Astrocyte (in vitro differentiated cells and primary cell): ENCODE measurements at regions not wholly inside any gene's neighbourhood (a gene's known extent, or its start where the extent isn't known, plus 50 kb on each side); places are given as distances from the start of the nearest gene placed in this dataset.

Experiments used
- DNase-seq: peaks from one replicate; pipeline ENCODE4 v3.0.0-alpha.2; 2010; ENCODE audit warnings: low read depth
- FAIRE-seq: peaks from 2 replicates; lab custom pipeline; 2011; peaks lifted over from hg19 to GRCh38; lab: Jason Lieb, UNC
- H2AFZ ChIP-seq: 2 replicates; pipeline ENCODE4 v1.6.0; 2012; ENCODE audit warnings: low read depth, low read length, inconsistent platforms
- H3K27ac ChIP-seq: 2 replicates; pipeline ENCODE4 v1.5.1; 2011; ENCODE audit warnings: low read depth, low read length, inconsistent platforms
- H3K27me3 ChIP-seq: 2 replicates; pipeline ENCODE4 v1.6.0; 2011; ENCODE audit warnings: low read length, inconsistent platforms; ENCODE audit not compliant: insufficient read depth
- H3K36me3 ChIP-seq: 2 replicates; pipeline ENCODE4 v1.5.1; 2011; ENCODE audit warnings: low read length, inconsistent platforms; ENCODE audit not compliant: insufficient read depth
- H3K4me1 ChIP-seq: 2 replicates; pipeline ENCODE4 v1.5.1; 2011; ENCODE audit warnings: low read length, inconsistent platforms; ENCODE audit not compliant: insufficient read depth
- H3K4me2 ChIP-seq: 2 replicates; pipeline ENCODE4 v1.6.0; 2012; ENCODE audit warnings: low read length, inconsistent platforms
- H3K4me3 ChIP-seq: 2 replicates; pipeline ENCODE4 v1.5.1; 2011; ENCODE audit warnings: low read depth, mild to moderate bottlenecking, low read length, inconsistent platforms; ENCODE audit not compliant: insufficient read depth
- H3K79me2 ChIP-seq: 2 replicates; pipeline ENCODE4 v1.6.0; 2012; ENCODE audit warnings: mild to moderate bottlenecking, low read length, inconsistent platforms; ENCODE audit not compliant: insufficient read depth
- H3K9ac ChIP-seq: 2 replicates; pipeline ENCODE4 v1.6.0; 2012; ENCODE audit warnings: mild to moderate bottlenecking, low read length, inconsistent platforms
- H3K9me3 ChIP-seq: 2 replicates; pipeline ENCODE4 v1.5.1; 2012; ENCODE audit warnings: low read depth, mild to moderate bottlenecking, low read length, inconsistent platforms; ENCODE audit not compliant: insufficient read depth
- H4K20me1 ChIP-seq: 2 replicates; pipeline ENCODE4 v1.6.0; 2012; ENCODE audit warnings: low read length, inconsistent platforms; ENCODE audit not compliant: insufficient read depth
- H3K27ac Mint-ChIP-seq: one replicate; pipeline ENCODE4 v1.8.0; 2021; ENCODE audit warnings: mild to moderate bottlenecking, mixed read lengths; ENCODE audit not compliant: unreplicated experiment
- H3K27me3 Mint-ChIP-seq: one replicate; pipeline ENCODE4 v1.8.0; 2021; ENCODE audit warnings: low read depth, mixed read lengths; ENCODE audit not compliant: unreplicated experiment
- H3K36me3 Mint-ChIP-seq: one replicate; pipeline ENCODE4 v1.8.0; 2021; ENCODE audit warnings: low read depth, mixed read lengths; ENCODE audit not compliant: unreplicated experiment
- H3K4me1 Mint-ChIP-seq: one replicate; pipeline ENCODE4 v1.8.0; 2021; ENCODE audit warnings: low read depth, mixed read lengths; ENCODE audit not compliant: unreplicated experiment
- H3K4me3 Mint-ChIP-seq: one replicate; pipeline ENCODE4 v1.8.0; 2021; ENCODE audit warnings: mild to moderate bottlenecking, moderate library complexity, mixed read lengths; ENCODE audit not compliant: unreplicated experiment
- H3K9me3 Mint-ChIP-seq: one replicate; pipeline ENCODE4 v1.8.0; 2021; ENCODE audit warnings: mild to moderate bottlenecking, mixed read lengths; ENCODE audit not compliant: unreplicated experiment
- CTCF ChIP-seq: IDR thresholded peaks from 2 replicates; pipeline ENCODE4 v1.5.1; 2011; ENCODE audit warnings: low read depth, mild to moderate bottlenecking, inconsistent platforms, low read length, moderate library complexity; ENCODE audit not compliant: insufficient read depth
- EZH2 ChIP-seq: IDR thresholded peaks from 2 replicates; pipeline ENCODE4 v1.6.1; 2012; ENCODE audit warnings: mild to moderate bottlenecking, low read length, inconsistent platforms; ENCODE audit not compliant: insufficient read depth

- TF ChIP-seq CTCF (no peak), EZH2 (no peak)
- Histone ChIP-seq H2AFZ (no peak overlapping the region), H3K36me3 (no peaks in the 10 kb centered on the region), H3K27me3 (no peaks in the 10 kb centered on the region), H3K4me3 (no peak overlapping the region), H3K9ac (no peak overlapping the region), H3K79me2 (no peaks in the 10 kb centered on the region), H3K4me1 (no peaks in the 10 kb centered on the region), H4K20me1 (no peaks in the 10 kb centered on the region), H3K9me3 (no peaks in the 10 kb centered on the region), H3K27ac (no peak overlapping the region), H3K4me2 (no peak overlapping the region)
- H3K27me3 Mint-ChIP-seq, result no peaks in the 10 kb centered on the region
- no peaks in the 10 kb centered on the region for H3K4me1 Mint-ChIP-seq
- DNase-seq (no peak), FAIRE-seq (no peak)
- no peak overlapping the region for H3K27ac Mint-ChIP-seq
- no peaks in the 10 kb centered on the region for H3K36me3 Mint-ChIP-seq
- H3K4me3 Mint-ChIP-seq, result no peak overlapping the region
- H3K9me3 Mint-ChIP-seq, result no peaks in the 10 kb centered on the region
These were observed 709.2 kb downstream of the PLA2G4A start for GRCh38 chr1:187537936-187538335.

GRCh38 chr1:187549540-187549939 is 720.8 kb downstream of the PLA2G4A start:
- H3K9me3 ChIP-seq, result no peaks in the 10 kb centered on the region
- H3K4me2 ChIP-seq, result no peak overlapping the region
- FAIRE-seq, result no peak
- H3K4me1 ChIP-seq, result no peaks in the 10 kb centered on the region
- DNase-seq, result no peak
- H3K36me3 Mint-ChIP-seq, result no peaks in the 10 kb centered on the region
- no peaks in the 10 kb centered on the region for H3K79me2 ChIP-seq
- no peak overlapping the region for H3K9ac ChIP-seq
- H3K4me3 ChIP-seq, result no peak overlapping the region
- H3K27me3 ChIP-seq, result no peaks in the 10 kb centered on the region
- TF ChIP-seq EZH2, result no peak
- no peak for TF ChIP-seq CTCF
- no peaks in the 10 kb centered on the region for H3K27me3 Mint-ChIP-seq
- no peaks in the 10 kb centered on the region for H3K36me3 ChIP-seq
- H3K9me3 Mint-ChIP-seq, result no peaks in the 10 kb centered on the region
- no peak overlapping the region for H3K4me3 Mint-ChIP-seq
- no peak overlapping the region for H3K27ac ChIP-seq
- H3K4me1 Mint-ChIP-seq, result no peaks in the 10 kb centered on the region
- no peaks in the 10 kb centered on the region for H4K20me1 ChIP-seq
- no peak overlapping the region for H2AFZ ChIP-seq
- H3K27ac Mint-ChIP-seq, result no peak overlapping the region

GRCh38 chr1:187551061-187551460 is 722.3 kb downstream of the PLA2G4A start:
- DNase-seq (no peak), FAIRE-seq (no peak)
- Mint-ChIP-seq H3K9me3 (no peaks in the 10 kb centered on the region), H3K4me1 (no peaks in the 10 kb centered on the region), H3K27me3 (no peaks in the 10 kb centered on the region), H3K36me3 (no peaks in the 10 kb centered on the region), H3K27ac (no peak overlapping the region), H3K4me3 (no peak overlapping the region)
- Histone ChIP-seq H3K4me1 (no peaks in the 10 kb centered on the region), H3K4me3 (no peak overlapping the region), H3K36me3 (no peaks in the 10 kb centered on the region), H3K4me2 (no peak overlapping the region), H3K9ac (no peak overlapping the region), H3K79me2 (no peaks in the 10 kb centered on the region), H3K27ac (no peak overlapping the region), H4K20me1 (no peaks in the 10 kb centered on the region), H2AFZ (no peak overlapping the region), H3K27me3 (no peaks in the 10 kb centered on the region), H3K9me3 (no peaks in the 10 kb centered on the region)
- TF ChIP-seq EZH2 (no peak), CTCF (no peak)
